ENCODE measurements at regions not wholly inside any gene's neighbourhood (a gene's known extent, or its start where the extent isn't known, plus 50 kb on each side); places are given as distances from the start of the nearest gene placed in this dataset.

GRCh38 chr18:31225668-31226067 is 63.0 kb upstream of the DSC1 start:
- DNase-seq, result peak; percentile 42
- intact Hi-C loops (cut with micrococcal nuclease), result no loop called here
- Histone ChIP-seq H3K27me3 (ENCODE audit: low read depth) (no peaks in the 10 kb centered on the region), H3K36me3 (no peaks in the 10 kb centered on the region), H3K4me1 (peaks cover 9% of the 10 kb centered on the region), H3K27ac (replicated peaks) (peak overlapping the region; percentile 94), H3K9me3 (replicated peaks) (peaks cover 13% of the 10 kb centered on the region), H3K4me3 (peak overlapping the region; percentile 30)
- no peak for TF ChIP-seq CTCF (IDR thresholded peaks at IDR 0.05; ENCODE audit: borderline replicate concordance)

- Histone ChIP-seq H3K36me3 (no peaks in the 10 kb centered on the region), H3K27ac (replicated peaks) (peak overlapping the region; percentile 94), H3K4me3 (peak overlapping the region; percentile 56), H3K4me1 (peaks cover 9% of the 10 kb centered on the region), H3K27me3 (ENCODE audit: low read depth) (no peaks in the 10 kb centered on the region), H3K9me3 (replicated peaks) (peaks cover 1% of the 10 kb centered on the region)
- intact Hi-C loops (cut with micrococcal nuclease), result no loop called here
- no peak for TF ChIP-seq CTCF (IDR thresholded peaks at IDR 0.05; ENCODE audit: borderline replicate concordance)
- DNase-seq, result no peak
Observed at GRCh38 chr18:31227497-31228229, 65.0 kb upstream of the DSC1 start.

- Histone ChIP-seq H3K27me3 (ENCODE audit: low read depth) (no peaks in the 10 kb centered on the region), H3K4me3 (no peak overlapping the region), H3K4me1 (peaks cover 21% of the 10 kb centered on the region), H3K9me3 (replicated peaks) (no peaks in the 10 kb centered on the region), H3K36me3 (no peaks in the 10 kb centered on the region), H3K27ac (replicated peaks) (peak overlapping the region; percentile 2)
- intact Hi-C loops (cut with micrococcal nuclease), result no loop called here
- no peak for DNase-seq
- no peak for TF ChIP-seq CTCF (IDR thresholded peaks at IDR 0.05; ENCODE audit: borderline replicate concordance)
Observed at GRCh38 chr18:31229829-31230228, 67.2 kb upstream of the DSC1 start.

GRCh38 chr18:31230495-31230894 is 67.8 kb upstream of the DSC1 start:
- intact Hi-C loops (cut with micrococcal nuclease), result no loop called here
- H3K36me3 ChIP-seq, result no peaks in the 10 kb centered on the region
- DNase-seq, result no peak
- no peaks in the 10 kb centered on the region for H3K27me3 ChIP-seq (ENCODE audit: low read depth)
- H3K27ac ChIP-seq (replicated peaks), result peak overlapping the region; percentile 84
- no peak for TF ChIP-seq CTCF (IDR thresholded peaks at IDR 0.05; ENCODE audit: borderline replicate concordance)
- no peaks in the 10 kb centered on the region for H3K9me3 ChIP-seq (replicated peaks)
- H3K4me1 ChIP-seq, result peaks cover 24% of the 10 kb centered on the region
- H3K4me3 ChIP-seq, result no peak overlapping the region

GRCh38 chr18:31232013-31232412 is 69.4 kb upstream of the DSC1 start:
- H3K36me3 ChIP-seq, result no peaks in the 10 kb centered on the region
- H3K27me3 ChIP-seq (ENCODE audit: low read depth), result no peaks in the 10 kb centered on the region
- H3K9me3 ChIP-seq (replicated peaks), result no peaks in the 10 kb centered on the region
- DNase-seq, result no peak
- H3K4me3 ChIP-seq, result no peak overlapping the region
- intact Hi-C loops (cut with micrococcal nuclease), result no loop called here
- peak overlapping the region; percentile 84 for H3K27ac ChIP-seq (replicated peaks)
- peaks cover 24% of the 10 kb centered on the region for H3K4me1 ChIP-seq
- no peak for TF ChIP-seq CTCF (IDR thresholded peaks at IDR 0.05; ENCODE audit: borderline replicate concordance)
